HCT116 (cell line): ENCODE measurements at regions not wholly inside any gene's neighbourhood (a gene's known extent, or its start where the extent isn't known, plus 50 kb on each side); places are given as distances from the start of the nearest gene placed in this dataset.

ENCODE experiments used
- ATAC-seq: fragments of 200-7000 bp; cut with Tn5 transposase; 2 replicates; pipeline ENCODE4 v1.9.1; 2020; ENCODE audit warnings: mild to moderate bottlenecking, moderate library complexity
- BruUV-seq: library from RNA; stranded (reverse); fragments of 400-500 nt; replicated peaks from 2 replicates; lab custom pipeline; 2021; lab: Mats Ljungman, UMichigan
- CTCF ChIA-PET: fragments of 300-600 bp; sonication (Branson Sonifier 250); formaldehyde crosslinking; loops from one replicate; lab custom pipeline; 2021; ENCODE audit warnings: antibody characterized with exemption; lab: Charles Lee
- POLR2A ChIA-PET: fragments of 300-600, 350-600 bp; sonication (Branson Sonifier 250); formaldehyde crosslinking; loops from one replicate; lab custom pipeline; 2021; ENCODE audit warnings: antibody characterized with exemption; lab: Charles Lee
- RAD21 ChIA-PET, 2 experiments: fragments of 300-600 bp; sonication (Branson Sonifier 250); formaldehyde crosslinking; loops; one replicate each; lab custom pipeline; 2023; ENCODE audit warnings: low total read pairs in 2 of 2; ENCODE audit not compliant: uncharacterized antibody in 2 of 2, unreplicated experiment in 2 of 2, low non-redundant PET in 1 of 2; lab: Charles Lee
- DNase-seq: peaks from one replicate; pipeline ENCODE4 v3.0.0-alpha.2; 2010; ENCODE audit warnings: low read depth, low spot score
- H2AFZ ChIP-seq: fragments of 200-600 bp; shearing (Covaris generic), sonication (generic); 2 replicates; pipeline ENCODE4 v1.6.1; 2017; ENCODE audit warnings: low read depth, mixed run types, mixed read lengths, antibody characterized with exemption, low read length; ENCODE audit not compliant: poor library complexity, severe bottlenecking
- H3K27ac ChIP-seq: 2 replicates; pipeline ENCODE4 v1.5.1; 2012; ENCODE audit warnings: low read depth, low read length
- H3K27me3 ChIP-seq: fragments of 200-600 bp; sonication (generic); 2 replicates; pipeline ENCODE4 v1.6.1; 2016; ENCODE audit warnings: mixed run types, low read length, mixed read lengths; ENCODE audit not compliant: insufficient read depth
- H3K36me3 ChIP-seq, 2 experiments: fragments of 200-500 bp in 1 of 2; fragments of 200-600 bp in 1 of 2; sonication (Bioruptor generic) in 1 of 2; sonication (generic) in 1 of 2; 2 replicates each; pipeline versions ENCODE4 v1.5.1 to v1.6.1; 2014 to 2016; ENCODE audit warnings: low read length in 2 of 2, inconsistent platforms in 1 of 2, mixed read lengths in 1 of 2, mixed run types in 1 of 2; ENCODE audit not compliant: insufficient read depth in 2 of 2, control insufficient read depth in 1 of 2
- H3K4me1 ChIP-seq, 2 experiments: fragments of 200-600 bp in 1 of 2; sonication (generic) in 1 of 2; 2 replicates each; pipeline versions ENCODE4 v1.5.1 to v1.6.1; 2012 to 2017; ENCODE audit warnings: low read length in 2 of 2, inconsistent platforms in 1 of 2, mild to moderate bottlenecking in 1 of 2, mixed read lengths in 1 of 2, mixed run types in 1 of 2, moderate library complexity in 1 of 2; ENCODE audit not compliant: insufficient read depth in 2 of 2, control insufficient read depth in 1 of 2
- H3K4me2 ChIP-seq: fragments of 200-600 bp; sonication (generic); 2 replicates; pipeline ENCODE4 v1.6.1; 2017; ENCODE audit warnings: mixed run types, low read length, mixed read lengths
- H3K4me3 ChIP-seq, 2 experiments: fragments of 200-600 bp in 1 of 2; sonication (generic) in 1 of 2; replicated peaks in 1 of 2; 2 replicates each; pipeline ENCODE4 v1.5.1; 2011 to 2016; ENCODE audit warnings: low read length in 2 of 2, control low read depth in 1 of 2, low read depth in 1 of 2, mild to moderate bottlenecking in 1 of 2, mixed read lengths in 1 of 2, mixed run types in 1 of 2
- H3K79me2 ChIP-seq: fragments of 200-600 bp; sonication (generic); 2 replicates; pipeline ENCODE4 v1.6.1; 2017; ENCODE audit warnings: mild to moderate bottlenecking, mixed run types, low read length, moderate library complexity, mixed read lengths; ENCODE audit not compliant: insufficient read depth
- H3K9ac ChIP-seq: fragments of 200-600 bp; sonication (generic); 2 replicates; pipeline ENCODE4 v1.6.1; 2016; ENCODE audit warnings: low read length, mixed read lengths
- H3K9me2 ChIP-seq: fragments of 200-600 bp; sonication (generic), shearing (Covaris generic); 2 replicates; pipeline ENCODE4 v1.6.1; 2017; ENCODE audit warnings: mixed run types, mild to moderate bottlenecking, moderate library complexity; ENCODE audit not compliant: insufficient read depth
- H3K9me3 ChIP-seq, 2 experiments: fragments of 200-500 bp in 1 of 2; fragments of 200-600 bp in 1 of 2; sonication (Bioruptor generic) in 1 of 2; sonication (generic) in 1 of 2; 2 replicates each; pipeline ENCODE4 v1.6.1; 2014 to 2017; ENCODE audit warnings: low read length in 2 of 2, mixed read lengths in 2 of 2, inconsistent platforms in 1 of 2, low read depth in 1 of 2, mild to moderate bottlenecking in 1 of 2, mixed run types in 1 of 2, moderate library complexity in 1 of 2; ENCODE audit not compliant: control insufficient read depth in 1 of 2, insufficient read depth in 1 of 2
- H4K20me1 ChIP-seq: fragments of 200-600 bp; sonication (generic), shearing (Covaris generic); 2 replicates; pipeline ENCODE4 v1.6.1; 2017; ENCODE audit warnings: mixed run types, mild to moderate bottlenecking, moderate library complexity; ENCODE audit not compliant: insufficient read depth
- ATF3 ChIP-seq: IDR thresholded peaks from 2 replicates; pipeline ENCODE4 v1.6.1; 2012
- CBX3 ChIP-seq: IDR thresholded peaks from 2 replicates; pipeline ENCODE4 v1.6.1; 2012; ENCODE audit warnings: low read depth
- CEBPB ChIP-seq: IDR thresholded peaks from 2 replicates; pipeline ENCODE4 v1.6.1; 2012; ENCODE audit warnings: low read depth
- CTCF ChIP-seq, 3 experiments: fragments of 200-600 bp in 1 of 3; sonication (generic) in 1 of 3; IDR thresholded peaks in 2 of 3; conservative IDR thresholded peaks in 1 of 3; 2 replicates each; pipeline ENCODE4 v1.5.1; 2012 to 2017; ENCODE audit warnings: low read depth in 2 of 3, low read length in 2 of 3, antibody characterized with exemption in 1 of 3, borderline replicate concordance in 1 of 3, control low read depth in 1 of 3, mild to moderate bottlenecking in 1 of 3, mixed read lengths in 1 of 3, mixed run types in 1 of 3, moderate library complexity in 1 of 3; ENCODE audit not compliant: insufficient read depth in 1 of 3
- EGR1 ChIP-seq: IDR thresholded peaks from 2 replicates; pipeline ENCODE4 v1.6.1; 2012; ENCODE audit warnings: low read depth
- ELF1 ChIP-seq: IDR thresholded peaks from 2 replicates; pipeline ENCODE4 v1.6.1; 2012; ENCODE audit warnings: low read depth, borderline replicate concordance
- EZH2 ChIP-seq: fragments of 200-600 bp; sonication (generic); IDR thresholded peaks from 2 replicates; pipeline ENCODE4 v1.6.1; 2017; ENCODE audit warnings: antibody characterized with exemption, mixed run types
- EZH2phosphoT487 ChIP-seq: fragments of 200-600 bp; IDR thresholded peaks from 2 replicates; pipeline ENCODE4 v1.6.1; 2018; ENCODE audit warnings: antibody characterized with exemption, borderline replicate concordance
- FOSL1 ChIP-seq: IDR thresholded peaks from 2 replicates; pipeline ENCODE4 v1.6.1; 2012; ENCODE audit warnings: low read depth
- JUND ChIP-seq: IDR thresholded peaks from 2 replicates; pipeline ENCODE4 v1.6.1; 2012
- MAX ChIP-seq: IDR thresholded peaks from 2 replicates; pipeline ENCODE4 v1.6.1; 2012
- POLR2A ChIP-seq: IDR thresholded peaks from 2 replicates; pipeline ENCODE4 v1.7.0; 2011; ENCODE audit warnings: borderline replicate concordance; ENCODE audit not compliant: insufficient read depth, insufficient read length; ENCODE audit errors: extremely low read depth
- RAD21 ChIP-seq: IDR thresholded peaks from 2 replicates; pipeline ENCODE4 v1.6.1; 2012; ENCODE audit warnings: low read depth, mild to moderate bottlenecking
- SP1 ChIP-seq: IDR thresholded peaks from 2 replicates; pipeline ENCODE4 v1.6.1; 2012; ENCODE audit warnings: low read depth
- SRF ChIP-seq: IDR thresholded peaks from 2 replicates; pipeline ENCODE4 v1.6.1; 2012; ENCODE audit warnings: low read depth
- YY1 ChIP-seq: IDR thresholded peaks from 2 replicates; pipeline ENCODE4 v1.6.1; 2011; ENCODE audit warnings: low read length, low read depth, moderate library complexity, mild to moderate bottlenecking; ENCODE audit not compliant: insufficient replicate concordance; ENCODE audit errors: extremely low read depth
- ZBTB33 ChIP-seq: IDR thresholded peaks from 2 replicates; pipeline ENCODE4 v1.6.1; 2011; ENCODE audit warnings: mild to moderate bottlenecking, low read length, moderate library complexity; ENCODE audit not compliant: insufficient replicate concordance; ENCODE audit errors: extremely low read depth
- ZNF274 ChIP-seq: fragments of 200-500 bp; sonication (Bioruptor generic); IDR thresholded peaks from 2 replicates; pipeline ENCODE4 v1.6.1; 2014; ENCODE audit warnings: mild to moderate bottlenecking, low read depth, low read length, inconsistent platforms
- intact Hi-C: fragments of 100-400 bp; cut with micrococcal nuclease; formaldehyde crosslinking; loops from 2 replicates; pipeline ENCODE4 v1.10.0; 2022

GRCh38 chr2:226636586-226636985 lies 163.0 kb downstream of the IRS1 start (continued):
- TF ChIP-seq ELF1 (no peak), MAX (no peak), SRF (no peak), JUND (no peak), CBX3 (no peak), EZH2 (no peak), FOSL1 (no peak), CTCF (IDR thresholded peaks at IDR 0.05 in 2 of 3, conservative IDR thresholded peaks at IDR 0.05 in 1 of 3; ENCODE audit: borderline replicate concordance in 1 of 3, insufficient read depth in 1 of 3, low read depth in 2 of 3, low read length in 2 of 3) (no peak)
- TF ChIP-seq, all 23 proteins: peak for 0

GRCh38 chr2:226634943-226635604 lies 164.5 kb downstream of the IRS1 start:
- intact Hi-C loops: no loop called here
- CTCF ChIA-PET: no interaction called here
- no peak for TF ChIP-seq EZH2phosphoT487
- TF ChIP-seq ELF1: no peak
- TF ChIP-seq MAX: no peak
- TF ChIP-seq CBX3: no peak
- no peak for TF ChIP-seq YY1
- no peak for TF ChIP-seq SP1
- no peak for TF ChIP-seq POLR2A
- no peak for TF ChIP-seq RAD21
- TF ChIP-seq ATF3: no peak
- TF ChIP-seq CTCF (IDR thresholded peaks at IDR 0.05 in 2 of 3, conservative IDR thresholded peaks at IDR 0.05 in 1 of 3; ENCODE audit: borderline replicate concordance in 1 of 3, insufficient read depth in 1 of 3, low read depth in 2 of 3, low read length in 2 of 3): no peak
- no peak for TF ChIP-seq ZNF274
- TF ChIP-seq CEBPB: no peak
- TF ChIP-seq ZBTB33: no peak
- no peak for TF ChIP-seq EGR1
- no peak for TF ChIP-seq SRF
- Histone ChIP-seq H3K9ac (no peak overlapping the region), H3K9me2 (no peaks in the 10 kb centered on the region), H3K27ac (peak overlapping the region; percentile 48; the same call in 1 of the 2 replicates), H3K27me3 (no peaks in the 10 kb centered on the region), H3K4me2 (no peak overlapping the region), H4K20me1 (no peaks in the 10 kb centered on the region), H2AFZ (no peak overlapping the region), H3K4me1 (peaks cover 39 to 46% of the 10 kb centered on the region in 2 experiments), H3K36me3 (peaks cover 0 to 46% of the 10 kb centered on the region in 2 experiments; a peak in 2 of 4 replicates), H3K4me3 (no peak overlapping the region), H3K9me3 (peaks cover 0 to 9% of the 10 kb centered on the region in 2 experiments; a peak in 1 of 4 replicates), H3K79me2 (peaks cover 73% of the 10 kb centered on the region)
- BruUV-seq: no TSS peak
- no peak for DNase-seq
- POLR2A ChIA-PET: no interaction called here
- ATAC-seq: no peak
- RAD21 ChIA-PET: no interaction called here
